ENCODE measurements at regions not wholly inside any gene's neighbourhood (a gene's known extent, or its start where the extent isn't known, plus 50 kb on each side); places are given as distances from the start of the nearest gene placed in this dataset.

DNA sequence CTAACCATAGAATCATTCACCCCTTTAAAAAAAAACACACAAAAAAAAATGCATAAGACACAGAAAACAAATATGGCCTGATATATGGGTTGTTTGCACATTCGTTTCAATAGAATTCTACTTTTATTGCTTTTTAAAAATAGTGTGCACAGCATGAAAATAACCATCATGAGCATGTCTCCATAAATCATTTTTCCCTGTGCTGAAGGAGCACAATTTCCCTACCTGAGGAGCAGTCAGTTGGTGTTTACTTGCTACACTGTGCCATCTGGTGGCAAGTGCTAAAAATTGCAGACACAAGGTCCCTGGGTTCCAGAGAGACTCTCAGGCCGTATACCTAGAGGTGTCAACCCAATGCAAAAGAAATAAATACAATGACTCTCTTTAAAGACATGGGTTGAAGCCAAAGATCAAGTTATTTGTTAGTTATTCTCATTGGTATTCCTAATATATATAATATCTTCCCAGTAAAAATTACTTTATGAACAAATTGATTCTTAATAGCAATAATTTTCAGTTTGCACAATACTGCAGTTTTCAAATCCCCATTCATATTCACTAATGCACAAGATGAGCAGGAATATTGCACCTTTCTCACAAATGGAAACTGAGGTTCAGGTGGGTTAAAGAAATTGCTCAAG lies 551.4 kb downstream of the IQCM start:
- no peak overlapping the region for H3K4me3 ChIP-seq (ENCODE audit: extremely low read depth in 1 of 4, insufficient read depth in 2 of 4, low read depth in 3 of 4, low read length in 4 of 4)
- DNase-seq (ENCODE audit: low read depth in 1 of 2, low spot score in 2 of 2) (peak in 1 of 2 experiments; percentile 48), FAIRE-seq (peak; percentile 50)
- no peak overlapping the region for H3K9ac ChIP-seq (replicated peaks in 1 of 4; ENCODE audit: extremely low read depth in 1 of 4, low read depth in 3 of 4, low read length in 3 of 4)
- no peaks in the 10 kb centered on the region for H3K4me1 ChIP-seq (replicated peaks in 1 of 4; ENCODE audit: control insufficient read depth in 3 of 4, insufficient read depth in 4 of 4, low read length in 3 of 4)
- H2BK5ac ChIP-seq (ENCODE audit: low read depth, low read length): no peak overlapping the region
- H2BK20ac ChIP-seq (ENCODE audit: low read length): no peak overlapping the region
- H3K56ac ChIP-seq (replicated peaks; ENCODE audit: insufficient read length, low read depth, low read length): no peak overlapping the region
- no peak overlapping the region for H2AFZ ChIP-seq (ENCODE audit: low read length)
- H3K79me1 ChIP-seq (ENCODE audit: low read depth, low read length): no peaks in the 10 kb centered on the region
- no peak overlapping the region for H2BK12ac ChIP-seq (ENCODE audit: low read depth, low read length)
- no peak overlapping the region for H3K4me2 ChIP-seq (ENCODE audit: insufficient read depth in 1 of 2, low read depth in 2 of 2, low read length in 2 of 2)
- H3K79me2 ChIP-seq (ENCODE audit: control insufficient read depth in 1 of 2, insufficient read depth in 2 of 2, low read length in 2 of 2): no peaks in the 10 kb centered on the region
- H3K4ac ChIP-seq (replicated peaks; ENCODE audit: insufficient read length, low read depth, low read length): no peak overlapping the region
- H2BK120ac ChIP-seq (replicated peaks; ENCODE audit: low read depth, low read length): no peak overlapping the region
- no peak overlapping the region for H4K91ac ChIP-seq (replicated peaks; ENCODE audit: insufficient read length, low read length)
- CTCF ChIA-PET (ENCODE audit: partially characterized antibody): interaction anchor here (0.7 to 3.0 kb wide), 18 partner anchors 16 to 541 kb away, joined by 3 to 13 read pairs (median 4); no protein-coding TSS in a partner anchor
- H3K23me2 ChIP-seq (ENCODE audit: low read depth, low read length): no peaks in the 10 kb centered on the region
- no peaks in the 10 kb centered on the region for H3K9me3 ChIP-seq (ENCODE audit: insufficient read depth in 2 of 2, low read depth in 1 of 2, low read length in 1 of 2)
- 42% methylated on average over 2 of the region's 2 CpGs; no CpG with 5 or more reads in 1 of the 2 experiments for WGBS, 2 experiments (ENCODE audit: extremely low coverage in 1 of 2, insufficient coverage in 1 of 2, insufficient read length in 1 of 2, insufficient replicate concordance in 2 of 2, low coverage in 1 of 2, low lambda C conversion rate in 2 of 2, missing lambda C conversion rate in 1 of 2)
- no peaks in the 10 kb centered on the region for H3K36me3 ChIP-seq (ENCODE audit: control insufficient read depth in 2 of 4, insufficient read depth in 4 of 4, low read length in 3 of 4)
- H3K23ac ChIP-seq (ENCODE audit: insufficient read length): no peak overlapping the region
- no peaks in the 10 kb centered on the region for H4K20me1 ChIP-seq (replicated peaks in 1 of 2; ENCODE audit: control insufficient read depth in 1 of 2, insufficient read depth in 2 of 2, low read length in 2 of 2)
- no peak overlapping the region for H4K8ac ChIP-seq (ENCODE audit: extremely low read depth, insufficient read depth, low read length)
- POLR2A ChIA-PET (ENCODE audit: partially characterized antibody): no interaction called here
- no peak overlapping the region for H3K18ac ChIP-seq (ENCODE audit: extremely low read depth, low read length)
- no peaks in the 10 kb centered on the region for H3K27me3 ChIP-seq (replicated peaks in 1 of 4; ENCODE audit: control insufficient read depth in 3 of 4, extremely low read depth in 1 of 4, insufficient read depth in 3 of 4, low read length in 3 of 4)
- no peak overlapping the region for H2BK15ac ChIP-seq (ENCODE audit: low read length)
- H4K5ac ChIP-seq (ENCODE audit: insufficient read length, low read depth, low read length): no peak overlapping the region
- no peak overlapping the region for H2AK5ac ChIP-seq (ENCODE audit: low read depth, low read length)
- H3K14ac ChIP-seq (ENCODE audit: insufficient read length): no peak overlapping the region
- H3K27ac ChIP-seq (ENCODE audit: low read depth, low read length): no peak overlapping the region
- no peak for TF ChIP-seq RXRA (IDR thresholded peaks at IDR 0.05; ENCODE audit: insufficient read depth, low read depth, low read length)
- no peak for TF ChIP-seq TAF1 (IDR thresholded peaks at IDR 0.05; ENCODE audit: low read depth, low read length)
- no peak for TF ChIP-seq SIN3A (conservative IDR thresholded peaks at IDR 0.05 in 1 of 2, IDR thresholded peaks at IDR 0.05 in 1 of 2; ENCODE audit: low read depth in 1 of 2, low read length in 2 of 2)
- TF ChIP-seq SP1 (IDR thresholded peaks at IDR 0.05; ENCODE audit: low read depth, low read length): no peak
- TF ChIP-seq ASH2L (IDR thresholded peaks at IDR 0.05; ENCODE audit: low read length): no peak
- no peak for TF ChIP-seq CHD1 (IDR thresholded peaks at IDR 0.05; ENCODE audit: low read depth, low read length)
- no peak for TF ChIP-seq SRF (IDR thresholded peaks at IDR 0.05; ENCODE audit: low read depth, low read length)
- TF ChIP-seq CEBPB (IDR thresholded peaks at IDR 0.05; ENCODE audit: low read depth, low read length): no peak
- TF ChIP-seq TAF7 (optimal IDR thresholded peaks at IDR 0.05; ENCODE audit: borderline replicate concordance, low read depth, low read length): no peak
- TF ChIP-seq, protein P1, sequence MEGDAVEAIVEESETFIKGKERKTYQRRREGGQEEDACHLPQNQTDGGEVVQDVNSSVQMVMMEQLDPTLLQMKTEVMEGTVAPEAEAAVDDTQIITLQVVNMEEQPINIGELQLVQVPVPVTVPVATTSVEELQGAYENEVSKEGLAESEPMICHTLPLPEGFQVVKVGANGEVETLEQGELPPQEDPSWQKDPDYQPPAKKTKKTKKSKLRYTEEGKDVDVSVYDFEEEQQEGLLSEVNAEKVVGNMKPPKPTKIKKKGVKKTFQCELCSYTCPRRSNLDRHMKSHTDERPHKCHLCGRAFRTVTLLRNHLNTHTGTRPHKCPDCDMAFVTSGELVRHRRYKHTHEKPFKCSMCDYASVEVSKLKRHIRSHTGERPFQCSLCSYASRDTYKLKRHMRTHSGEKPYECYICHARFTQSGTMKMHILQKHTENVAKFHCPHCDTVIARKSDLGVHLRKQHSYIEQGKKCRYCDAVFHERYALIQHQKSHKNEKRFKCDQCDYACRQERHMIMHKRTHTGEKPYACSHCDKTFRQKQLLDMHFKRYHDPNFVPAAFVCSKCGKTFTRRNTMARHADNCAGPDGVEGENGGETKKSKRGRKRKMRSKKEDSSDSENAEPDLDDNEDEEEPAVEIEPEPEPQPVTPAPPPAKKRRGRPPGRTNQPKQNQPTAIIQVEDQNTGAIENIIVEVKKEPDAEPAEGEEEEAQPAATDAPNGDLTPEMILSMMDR (IDR thresholded peaks at IDR 0.05; ENCODE audit: control extremely low read depth in 1 of 3, insufficient read depth in 1 of 3, low read depth in 1 of 3, low read length in 3 of 3): peak; percentile 34 to 72 (median 67)
- peak; percentile 85 to 91 for TF ChIP-seq RAD21 (IDR thresholded peaks at IDR 0.05 in 1 of 2, conservative IDR thresholded peaks at IDR 0.05 in 1 of 2; ENCODE audit: low read depth in 2 of 2, low read length in 2 of 2)

Data from H1 (cell line).